SK-MEL-5 (cell line): ENCODE measurements at regions not wholly inside any gene's neighbourhood (a gene's known extent, or its start where the extent isn't known, plus 50 kb on each side); places are given as distances from the start of the nearest gene placed in this dataset.

Source experiments
- DNase-seq: peaks from one replicate; pipeline ENCODE4 v3.0.0-alpha.2; 2016; ENCODE audit warnings: low read depth, low spot score
- in situ Hi-C: cut with HindIII; loops from 2 replicates; pipeline ENCODE4 v1.10.0; 2016; ENCODE audit warnings: low sequenced_read_pairs, high pct_unique_total_duplicates, low pct_unique_long_range_greater_than_20kb

DNA sequence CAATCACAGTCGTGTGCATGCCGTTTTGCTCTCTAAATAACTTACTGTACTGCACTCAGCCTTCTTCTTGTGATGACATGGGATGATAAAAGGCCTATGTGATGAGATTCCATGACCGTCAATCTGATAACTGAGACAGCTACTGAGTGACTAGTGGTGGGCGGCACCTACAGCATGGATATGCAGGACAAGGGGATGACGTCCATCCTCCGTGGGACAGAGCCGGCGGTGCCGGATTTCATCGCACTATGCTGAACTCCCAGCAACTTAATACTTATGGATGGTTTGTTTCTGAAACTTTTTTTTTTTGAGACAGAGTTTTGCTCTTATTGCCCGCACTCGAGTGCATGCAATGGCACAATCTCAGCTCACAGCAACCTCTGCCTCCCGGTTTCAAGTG, 146.8 kb upstream of the TSHZ3 start:
- DNase-seq, result no peak
- in situ Hi-C loops, result no loop called here

- in situ Hi-C loops, result no loop called here
- DNase-seq, result no peak
These were observed 148.5 kb upstream of the TSHZ3 start for GRCh38 chr19:31497709-31498108.

GRCh38 chr19:31498781-31499180, 149.5 kb upstream of the TSHZ3 start:
- DNase-seq, result no peak
- in situ Hi-C loops, result no loop called here

DNA sequence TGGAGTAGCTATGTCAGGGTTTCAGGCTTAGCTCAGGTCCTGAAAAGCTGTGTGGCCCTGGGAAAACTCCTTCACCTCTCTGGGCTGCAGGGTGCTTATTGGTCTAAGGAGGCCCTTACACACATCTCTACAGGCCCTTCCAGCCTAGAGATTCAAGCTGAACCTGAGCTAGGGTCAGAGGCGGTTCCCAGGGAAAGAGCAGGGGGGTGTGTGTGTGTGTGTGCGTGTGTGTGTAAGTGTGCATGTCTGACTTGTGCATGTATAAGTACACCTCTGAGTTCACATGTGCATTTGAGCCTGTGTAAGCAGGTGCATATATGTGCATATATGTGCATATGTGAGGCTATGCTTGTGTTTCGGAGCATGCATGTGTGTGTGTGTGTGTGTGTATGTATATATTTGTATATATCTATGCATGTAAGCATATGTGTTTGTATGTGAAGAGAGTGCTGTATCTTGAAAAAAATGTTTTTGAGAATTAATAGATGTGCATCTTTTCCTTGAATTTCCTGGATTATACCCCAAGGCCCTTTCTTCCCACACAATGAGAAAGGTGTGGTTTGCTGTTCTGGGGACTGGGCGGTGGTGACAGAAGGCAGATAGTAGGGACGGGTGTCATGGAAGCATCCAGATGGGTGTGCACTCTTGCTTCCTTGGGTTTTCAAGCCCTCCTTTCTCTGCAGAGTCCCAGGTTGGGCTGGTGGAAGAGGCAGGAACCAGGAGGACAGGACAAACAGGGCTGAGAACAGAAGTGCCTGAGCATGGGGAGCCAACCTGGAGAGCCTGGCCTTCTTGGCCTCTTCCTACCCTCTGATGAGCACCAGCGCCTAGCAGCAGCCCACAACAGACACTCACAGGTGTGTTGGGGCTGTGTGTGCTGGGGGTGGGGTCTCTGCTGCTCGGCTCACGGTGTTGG, 150.3 kb upstream of the TSHZ3 start:
- no peak for DNase-seq
- in situ Hi-C loops, result no loop called here

GRCh38 chr19:31500197-31500830, 151.1 kb upstream of the TSHZ3 start:
- in situ Hi-C loops, result no loop called here
- no peak for DNase-seq

- in situ Hi-C loops, result no loop called here
- no peak for DNase-seq
These were observed 151.7 kb upstream of the TSHZ3 start for GRCh38 chr19:31500946-31501345.

DNA sequence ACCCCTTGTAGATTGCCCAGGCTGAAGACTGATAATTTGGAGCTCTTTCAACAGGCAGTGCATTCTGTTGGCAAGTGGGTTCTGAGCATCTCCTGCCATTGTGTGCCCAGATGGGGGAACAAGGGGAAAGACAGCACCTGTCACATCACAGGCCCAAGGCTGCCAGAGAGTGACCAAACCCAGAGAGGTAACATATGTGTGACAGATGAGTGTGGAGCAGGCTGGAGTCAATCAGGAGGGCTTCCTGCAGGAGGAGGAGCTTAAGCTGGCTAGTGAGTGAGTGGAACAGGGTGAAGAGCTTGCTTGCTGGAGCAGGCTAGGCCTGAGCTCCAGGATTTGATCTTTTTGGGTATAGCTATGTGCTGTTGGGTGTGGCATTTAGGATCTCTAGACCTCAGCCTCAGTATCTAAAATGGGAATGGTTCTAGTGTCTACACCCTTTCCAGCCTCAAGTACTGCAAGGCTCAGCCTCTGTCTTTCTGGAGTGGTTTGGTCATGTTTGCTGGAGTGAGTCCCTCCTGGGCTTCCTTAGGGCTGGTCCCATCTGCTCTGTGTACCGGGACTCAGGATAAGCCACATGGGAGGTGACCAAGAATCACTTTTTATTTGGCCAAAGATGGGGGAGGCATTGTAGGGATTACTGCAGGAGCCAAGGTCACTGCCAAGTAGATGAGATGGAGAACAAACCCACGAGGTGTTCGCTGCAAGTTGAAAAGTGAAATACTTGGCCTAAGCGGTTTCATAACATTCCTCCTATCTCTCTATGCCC, 152.4 kb upstream of the TSHZ3 start:
- in situ Hi-C loops, result no loop called here
- DNase-seq, result no peak

DNA sequence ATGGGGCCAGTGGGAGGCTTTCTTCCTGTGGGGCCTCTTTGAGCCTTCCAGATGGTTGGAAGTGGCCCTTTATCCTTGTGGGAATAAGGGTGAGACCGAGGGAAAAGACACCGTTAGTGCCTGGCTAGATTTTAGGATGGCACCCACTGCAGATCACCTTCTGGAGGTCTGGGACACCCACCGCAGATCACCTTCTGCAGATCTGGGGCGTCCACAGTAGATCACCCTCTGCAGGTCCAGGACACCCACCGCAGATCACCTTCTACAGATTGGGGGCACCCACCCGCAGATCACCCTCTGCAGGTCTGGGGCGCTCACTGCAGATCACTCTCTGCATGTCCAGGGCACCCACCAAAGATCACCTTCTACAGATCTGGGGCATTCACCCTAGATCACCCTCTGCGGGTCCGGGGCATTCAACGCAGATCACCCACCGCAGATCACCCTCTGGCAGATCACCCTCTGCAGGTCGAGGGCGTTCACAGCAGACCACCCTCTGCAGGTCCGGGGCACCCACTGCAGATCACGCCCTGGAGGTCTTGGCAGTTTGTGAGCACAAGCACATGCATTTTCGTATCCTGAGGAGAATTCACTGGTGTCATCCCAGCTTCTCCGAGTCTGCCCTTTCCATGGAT, 153.4 kb upstream of the TSHZ3 start:
- in situ Hi-C loops, result no loop called here
- DNase-seq, result no peak

DNA sequence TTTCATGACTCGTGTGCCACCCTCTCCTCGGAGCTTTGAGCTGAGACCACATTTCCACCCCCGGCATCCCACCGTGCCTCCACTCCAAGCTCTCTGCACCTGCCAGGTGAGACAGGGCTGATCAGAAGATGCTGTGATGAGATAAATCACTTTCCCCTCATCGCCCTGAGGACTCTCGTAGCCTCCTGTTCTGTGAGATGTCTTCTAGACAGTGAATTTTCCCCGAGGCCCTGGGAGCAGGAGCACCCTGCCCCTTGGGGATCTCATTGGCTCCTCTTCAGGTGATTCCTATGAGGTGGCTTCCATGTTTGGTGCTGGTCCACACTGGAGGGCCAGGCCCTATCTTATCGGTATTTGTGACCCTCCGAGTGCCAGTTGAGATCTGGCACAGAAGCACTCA, 154.0 kb upstream of the TSHZ3 start:
- DNase-seq, result no peak
- in situ Hi-C loops, result no loop called here

DNA sequence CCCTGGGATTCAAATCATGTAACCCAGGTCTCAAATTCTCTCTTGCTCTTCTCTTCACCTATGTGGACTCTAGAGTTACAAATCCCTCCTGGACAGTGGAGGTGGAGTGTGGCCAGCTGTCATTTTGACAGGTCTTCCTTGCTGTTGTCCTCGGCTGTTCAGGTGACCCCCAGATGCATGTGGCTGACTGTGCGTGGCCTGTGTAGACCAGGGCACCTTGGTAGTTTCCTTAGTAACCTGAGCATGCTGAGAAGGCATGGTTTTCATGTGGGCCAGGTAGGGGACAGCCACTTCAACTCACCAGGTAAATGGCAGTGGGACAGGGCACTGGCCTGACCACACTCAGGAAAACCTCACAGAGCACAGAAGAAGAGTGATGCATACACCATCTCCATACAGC, 155.0 kb upstream of the TSHZ3 start:
- in situ Hi-C loops, result no loop called here
- DNase-seq, result no peak

DNA sequence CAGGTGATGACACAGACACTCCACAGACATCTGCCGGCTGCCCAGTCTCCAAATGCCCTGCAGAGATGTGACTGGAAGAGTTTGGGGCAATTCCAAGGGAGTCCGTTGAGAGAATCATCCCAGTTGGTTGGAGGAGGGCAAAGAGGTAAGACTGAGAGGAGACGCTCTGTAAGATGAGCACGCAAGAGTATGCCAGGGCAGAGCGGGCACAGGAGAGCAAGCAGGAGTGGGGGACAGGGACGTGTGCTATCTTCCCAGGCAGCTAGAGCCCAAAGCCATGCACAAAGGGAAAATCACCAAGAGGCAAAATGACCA, 156.3 kb upstream of the TSHZ3 start:
- DNase-seq, result no peak
- in situ Hi-C loops, result no loop called here

DNA sequence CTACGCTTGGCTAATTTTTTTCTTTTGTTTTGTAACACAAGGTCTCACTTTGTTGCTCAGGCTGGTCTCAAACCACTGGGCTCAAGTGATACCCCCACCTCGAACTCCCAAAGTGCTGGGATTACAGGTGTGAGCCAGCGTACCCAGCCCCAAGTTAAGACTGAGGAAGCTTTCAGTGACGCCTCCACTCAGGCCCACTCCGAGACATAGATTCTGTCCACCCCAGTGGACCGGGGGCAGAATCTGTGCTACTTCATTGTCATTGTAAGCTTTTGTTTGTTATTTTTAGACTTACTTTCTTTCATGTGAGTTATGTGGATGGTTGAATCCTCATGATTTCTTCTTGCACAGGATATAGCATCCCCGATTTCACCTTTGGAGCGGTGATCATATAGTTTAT, 156.9 kb upstream of the TSHZ3 start:
- in situ Hi-C loops, result no loop called here
- DNase-seq, result no peak

- in situ Hi-C loops, result no loop called here
- no peak for DNase-seq
These were observed 161.4 kb upstream of the TSHZ3 start for GRCh38 chr19:31510635-31511034.

DNA sequence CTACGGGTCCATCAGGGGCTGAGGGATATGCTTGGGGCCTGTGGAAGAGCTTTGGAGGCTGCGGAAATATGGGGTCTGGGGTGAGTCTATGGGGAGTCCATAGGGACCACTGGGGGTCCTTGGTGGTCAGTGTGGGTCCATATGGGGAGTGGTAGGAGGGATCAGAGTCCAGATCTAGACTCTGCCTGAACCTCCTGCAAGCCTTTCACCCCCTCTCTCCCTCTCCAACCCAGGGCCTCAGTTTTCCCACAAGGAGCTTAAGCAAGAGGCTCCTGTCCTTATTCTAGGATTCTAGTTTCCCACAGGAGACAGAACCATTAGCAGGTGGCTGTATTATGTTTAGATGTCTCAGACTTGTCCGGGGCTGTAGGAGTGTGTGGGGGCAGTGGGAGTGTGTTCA, 161.9 kb upstream of the TSHZ3 start:
- in situ Hi-C loops, result no loop called here
- no peak for DNase-seq

GRCh38 chr19:31511696-31512095, 162.5 kb upstream of the TSHZ3 start:
- in situ Hi-C loops, result no loop called here
- no peak for DNase-seq

- in situ Hi-C loops, result no loop called here
- DNase-seq, result no peak
These were observed 163.1 kb upstream of the TSHZ3 start for GRCh38 chr19:31512181-31512970.

- in situ Hi-C loops, result no loop called here
- DNase-seq, result no peak
These were observed 164.6 kb upstream of the TSHZ3 start for GRCh38 chr19:31513841-31514240.

DNA sequence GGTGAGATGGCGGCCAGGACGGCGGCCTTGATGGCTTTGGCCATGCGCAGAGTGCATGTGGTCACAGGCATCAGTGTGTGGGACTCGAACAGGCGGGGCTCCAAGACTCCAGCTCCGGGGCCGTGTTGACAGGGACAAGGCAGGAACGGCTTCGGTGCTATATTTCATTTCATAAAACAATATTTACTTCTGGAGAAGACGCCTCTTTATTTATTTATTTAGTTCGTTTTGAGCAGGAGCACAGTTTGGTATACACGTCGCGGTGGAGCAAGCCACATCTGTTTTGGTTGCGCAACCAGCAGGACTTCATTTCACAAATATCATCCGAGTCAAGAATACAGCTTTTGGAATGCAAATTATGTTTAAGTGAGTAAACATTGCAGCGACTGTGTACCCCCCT, 166.7 kb upstream of the TSHZ3 start:
- DNase-seq, result no peak
- in situ Hi-C loops, result no loop called here
